ENCODE measurements at regions not wholly inside any gene's neighbourhood (a gene's known extent, or its start where the extent isn't known, plus 50 kb on each side); places are given as distances from the start of the nearest gene placed in this dataset.

DNA sequence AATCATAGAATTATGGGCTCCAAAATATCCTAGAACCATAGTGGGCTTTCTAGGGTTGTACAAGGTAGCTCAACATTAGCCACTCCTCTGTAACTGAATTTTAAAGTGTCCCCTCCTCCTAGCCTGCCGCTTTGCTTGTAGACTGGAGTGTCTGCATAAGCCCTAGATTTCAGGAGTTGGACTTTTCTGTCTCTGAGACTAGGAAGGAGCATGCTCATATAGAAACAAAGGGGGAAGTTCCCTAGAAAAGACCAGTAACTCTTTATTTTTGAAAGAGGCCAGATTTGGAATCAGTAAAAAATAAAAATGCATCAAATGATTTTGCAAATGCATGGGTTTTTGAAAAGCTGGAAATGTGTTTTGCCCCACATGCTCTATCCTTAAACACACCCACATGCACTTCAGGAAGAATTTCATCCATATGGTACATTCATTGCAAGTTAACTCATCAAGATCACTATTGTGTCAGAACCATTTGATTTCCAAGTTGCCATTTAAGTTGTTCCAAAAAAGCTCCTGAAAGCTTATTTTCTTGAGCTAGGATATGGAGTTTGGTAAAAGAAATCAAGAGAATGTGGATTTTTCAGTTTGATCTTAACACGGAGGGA is 121.0 kb upstream of the NR3C1 start:
- CTCF ChIA-PET, result no interaction called here
- H3K4me1 Mint-ChIP-seq, result no peaks in the 10 kb centered on the region

DNA sequence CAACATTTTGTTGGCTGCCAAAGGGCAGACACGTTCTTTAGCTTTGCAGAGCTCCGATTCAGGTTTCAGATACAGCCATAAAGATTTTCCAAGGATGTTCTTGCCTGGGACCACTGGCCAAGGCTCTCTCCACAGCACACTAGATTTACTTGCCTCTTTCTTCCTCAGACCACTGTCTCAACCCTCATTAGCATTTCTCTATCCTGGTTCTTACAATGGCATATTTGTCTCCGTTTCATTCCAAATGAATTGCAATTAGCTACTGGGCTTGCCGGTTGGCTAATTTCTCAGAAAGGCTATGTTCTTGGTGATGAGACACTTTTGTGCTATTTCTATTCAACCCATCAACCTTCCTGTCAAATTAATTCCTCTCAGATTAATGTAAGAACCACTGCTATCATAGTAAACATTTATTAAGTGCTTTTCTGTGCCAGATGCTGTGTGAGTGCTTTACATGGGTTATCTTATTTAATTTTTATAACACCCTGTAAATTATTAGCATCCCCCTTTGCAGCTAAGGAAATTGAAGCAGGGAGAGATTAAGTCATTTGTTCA is 118.4 kb upstream of the NR3C1 start:
- Mint-ChIP-seq H3K4me1 (no peaks in the 10 kb centered on the region), H3K27me3 (ENCODE audit: low read depth) (no peaks in the 10 kb centered on the region), H3K4me3 (no peak overlapping the region), H3K27ac (no peak overlapping the region), H3K9me3 (peaks cover 5% of the 10 kb centered on the region; the same call in 1 of the 2 replicates), H3K36me3 (no peaks in the 10 kb centered on the region)
- ChIA-PET CTCF (no interaction called here), POLR2A (no interaction called here)
- ATAC-seq, result no peak
- no peak for DNase-seq (ENCODE audit: low spot score)
- no peak for TF ChIP-seq RELA (CRISPR knock-in tag; IDR thresholded peaks at IDR 0.05; ENCODE audit: borderline replicate concordance)
- no peak for TF ChIP-seq FOXP1 (CRISPR knock-in tag; IDR thresholded peaks at IDR 0.05; ENCODE audit: borderline replicate concordance)
- TF ChIP-seq, protein P1, sequence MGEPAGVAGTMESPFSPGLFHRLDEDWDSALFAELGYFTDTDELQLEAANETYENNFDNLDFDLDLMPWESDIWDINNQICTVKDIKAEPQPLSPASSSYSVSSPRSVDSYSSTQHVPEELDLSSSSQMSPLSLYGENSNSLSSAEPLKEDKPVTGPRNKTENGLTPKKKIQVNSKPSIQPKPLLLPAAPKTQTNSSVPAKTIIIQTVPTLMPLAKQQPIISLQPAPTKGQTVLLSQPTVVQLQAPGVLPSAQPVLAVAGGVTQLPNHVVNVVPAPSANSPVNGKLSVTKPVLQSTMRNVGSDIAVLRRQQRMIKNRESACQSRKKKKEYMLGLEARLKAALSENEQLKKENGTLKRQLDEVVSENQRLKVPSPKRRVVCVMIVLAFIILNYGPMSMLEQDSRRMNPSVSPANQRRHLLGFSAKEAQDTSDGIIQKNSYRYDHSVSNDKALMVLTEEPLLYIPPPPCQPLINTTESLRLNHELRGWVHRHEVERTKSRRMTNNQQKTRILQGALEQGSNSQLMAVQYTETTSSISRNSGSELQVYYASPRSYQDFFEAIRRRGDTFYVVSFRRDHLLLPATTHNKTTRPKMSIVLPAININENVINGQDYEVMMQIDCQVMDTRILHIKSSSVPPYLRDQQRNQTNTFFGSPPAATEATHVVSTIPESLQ (CRISPR knock-in tag; IDR thresholded peaks at IDR 0.05), result no peak
- no peak for TF ChIP-seq ZNF671 (CRISPR knock-in tag; IDR thresholded peaks at IDR 0.05)
- TF ChIP-seq PRRX2 (CRISPR knock-in tag; IDR thresholded peaks at IDR 0.05), result no peak
- no peak for TF ChIP-seq ELF4 (CRISPR knock-in tag; IDR thresholded peaks at IDR 0.05; ENCODE audit: low read depth)
- TF ChIP-seq, protein P2, sequence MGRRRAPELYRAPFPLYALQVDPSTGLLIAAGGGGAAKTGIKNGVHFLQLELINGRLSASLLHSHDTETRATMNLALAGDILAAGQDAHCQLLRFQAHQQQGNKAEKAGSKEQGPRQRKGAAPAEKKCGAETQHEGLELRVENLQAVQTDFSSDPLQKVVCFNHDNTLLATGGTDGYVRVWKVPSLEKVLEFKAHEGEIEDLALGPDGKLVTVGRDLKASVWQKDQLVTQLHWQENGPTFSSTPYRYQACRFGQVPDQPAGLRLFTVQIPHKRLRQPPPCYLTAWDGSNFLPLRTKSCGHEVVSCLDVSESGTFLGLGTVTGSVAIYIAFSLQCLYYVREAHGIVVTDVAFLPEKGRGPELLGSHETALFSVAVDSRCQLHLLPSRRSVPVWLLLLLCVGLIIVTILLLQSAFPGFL (CRISPR knock-in tag; IDR thresholded peaks at IDR 0.05; ENCODE audit: borderline replicate concordance), result no peak
- no peak for TF ChIP-seq SP1 (CRISPR knock-in tag; conservative IDR thresholded peaks at IDR 0.05)
- no peak for TF ChIP-seq CBFB (CRISPR knock-in tag; IDR thresholded peaks at IDR 0.05; ENCODE audit: low read depth)
- no peak for TF ChIP-seq IRF2 (CRISPR knock-in tag; IDR thresholded peaks at IDR 0.05; ENCODE audit: borderline replicate concordance, low read depth)
- TF ChIP-seq, protein P3, sequence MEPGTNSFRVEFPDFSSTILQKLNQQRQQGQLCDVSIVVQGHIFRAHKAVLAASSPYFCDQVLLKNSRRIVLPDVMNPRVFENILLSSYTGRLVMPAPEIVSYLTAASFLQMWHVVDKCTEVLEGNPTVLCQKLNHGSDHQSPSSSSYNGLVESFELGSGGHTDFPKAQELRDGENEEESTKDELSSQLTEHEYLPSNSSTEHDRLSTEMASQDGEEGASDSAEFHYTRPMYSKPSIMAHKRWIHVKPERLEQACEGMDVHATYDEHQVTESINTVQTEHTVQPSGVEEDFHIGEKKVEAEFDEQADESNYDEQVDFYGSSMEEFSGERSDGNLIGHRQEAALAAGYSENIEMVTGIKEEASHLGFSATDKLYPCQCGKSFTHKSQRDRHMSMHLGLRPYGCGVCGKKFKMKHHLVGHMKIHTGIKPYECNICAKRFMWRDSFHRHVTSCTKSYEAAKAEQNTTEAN (CRISPR knock-in tag; IDR thresholded peaks at IDR 0.05), result no peak
- TF ChIP-seq SMAD3 (CRISPR knock-in tag; IDR thresholded peaks at IDR 0.05; ENCODE audit: borderline replicate concordance), result no peak

More for the DNA sequence above, 121.0 kb upstream of the NR3C1 start:
- Mint-ChIP-seq H3K36me3 (no peaks in the 10 kb centered on the region), H3K9me3 (no peaks in the 10 kb centered on the region), H3K27ac (no peak overlapping the region), H3K27me3 (ENCODE audit: low read depth) (no peaks in the 10 kb centered on the region), H3K4me3 (no peak overlapping the region)
- ATAC-seq (no peak), DNase-seq (ENCODE audit: low spot score) (no peak)
- POLR2A ChIA-PET, result no interaction called here
- TF ChIP-seq IRF2 (CRISPR knock-in tag; IDR thresholded peaks at IDR 0.05; ENCODE audit: borderline replicate concordance, low read depth) (no peak), ZNF219 (CRISPR knock-in tag; IDR thresholded peaks at IDR 0.05; ENCODE audit: borderline replicate concordance) (no peak), JAZF1 (CRISPR knock-in tag; IDR thresholded peaks at IDR 0.05) (no peak), GTF2I (CRISPR knock-in tag; conservative IDR thresholded peaks at IDR 0.05) (no peak), ZNF671 (CRISPR knock-in tag; IDR thresholded peaks at IDR 0.05) (no peak), MYBL2 (CRISPR knock-in tag; IDR thresholded peaks at IDR 0.05) (no peak), ETV6 (CRISPR knock-in tag; IDR thresholded peaks at IDR 0.05) (no peak), ZNF416 (CRISPR knock-in tag; IDR thresholded peaks at IDR 0.05) (no peak), ZNF138 (CRISPR knock-in tag; conservative IDR thresholded peaks at IDR 0.05) (no peak), SP1 (CRISPR knock-in tag; conservative IDR thresholded peaks at IDR 0.05) (no peak), ATF1 (CRISPR knock-in tag; IDR thresholded peaks at IDR 0.05) (no peak), SMAD3 (CRISPR knock-in tag; IDR thresholded peaks at IDR 0.05; ENCODE audit: borderline replicate concordance) (no peak), FOXK1 (CRISPR knock-in tag; IDR thresholded peaks at IDR 0.05) (no peak), ZNF232 (CRISPR knock-in tag; IDR thresholded peaks at IDR 0.05) (no peak)
- TF ChIP-seq, protein P4, sequence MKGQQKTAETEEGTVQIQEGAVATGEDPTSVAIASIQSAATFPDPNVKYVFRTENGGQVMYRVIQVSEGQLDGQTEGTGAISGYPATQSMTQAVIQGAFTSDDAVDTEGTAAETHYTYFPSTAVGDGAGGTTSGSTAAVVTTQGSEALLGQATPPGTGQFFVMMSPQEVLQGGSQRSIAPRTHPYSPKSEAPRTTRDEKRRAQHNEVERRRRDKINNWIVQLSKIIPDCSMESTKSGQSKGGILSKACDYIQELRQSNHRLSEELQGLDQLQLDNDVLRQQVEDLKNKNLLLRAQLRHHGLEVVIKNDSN (CRISPR knock-in tag; IDR thresholded peaks at IDR 0.05), result no peak
- TF ChIP-seq, protein P5, sequence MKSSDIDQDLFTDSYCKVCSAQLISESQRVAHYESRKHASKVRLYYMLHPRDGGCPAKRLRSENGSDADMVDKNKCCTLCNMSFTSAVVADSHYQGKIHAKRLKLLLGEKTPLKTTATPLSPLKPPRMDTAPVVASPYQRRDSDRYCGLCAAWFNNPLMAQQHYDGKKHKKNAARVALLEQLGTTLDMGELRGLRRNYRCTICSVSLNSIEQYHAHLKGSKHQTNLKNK (CRISPR knock-in tag; IDR thresholded peaks at IDR 0.05), result no peak
- TF ChIP-seq, protein P6, sequence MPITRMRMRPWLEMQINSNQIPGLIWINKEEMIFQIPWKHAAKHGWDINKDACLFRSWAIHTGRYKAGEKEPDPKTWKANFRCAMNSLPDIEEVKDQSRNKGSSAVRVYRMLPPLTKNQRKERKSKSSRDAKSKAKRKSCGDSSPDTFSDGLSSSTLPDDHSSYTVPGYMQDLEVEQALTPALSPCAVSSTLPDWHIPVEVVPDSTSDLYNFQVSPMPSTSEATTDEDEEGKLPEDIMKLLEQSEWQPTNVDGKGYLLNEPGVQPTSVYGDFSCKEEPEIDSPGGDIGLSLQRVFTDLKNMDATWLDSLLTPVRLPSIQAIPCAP (CRISPR knock-in tag; IDR thresholded peaks at IDR 0.05), result no peak
- TF ChIP-seq, protein P7, sequence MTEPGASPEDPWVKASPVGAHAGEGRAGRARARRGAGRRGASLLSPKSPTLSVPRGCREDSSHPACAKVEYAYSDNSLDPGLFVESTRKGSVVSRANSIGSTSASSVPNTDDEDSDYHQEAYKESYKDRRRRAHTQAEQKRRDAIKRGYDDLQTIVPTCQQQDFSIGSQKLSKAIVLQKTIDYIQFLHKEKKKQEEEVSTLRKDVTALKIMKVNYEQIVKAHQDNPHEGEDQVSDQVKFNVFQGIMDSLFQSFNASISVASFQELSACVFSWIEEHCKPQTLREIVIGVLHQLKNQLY (CRISPR knock-in tag; IDR thresholded peaks at IDR 0.05), result no peak
- TF ChIP-seq, protein P8, sequence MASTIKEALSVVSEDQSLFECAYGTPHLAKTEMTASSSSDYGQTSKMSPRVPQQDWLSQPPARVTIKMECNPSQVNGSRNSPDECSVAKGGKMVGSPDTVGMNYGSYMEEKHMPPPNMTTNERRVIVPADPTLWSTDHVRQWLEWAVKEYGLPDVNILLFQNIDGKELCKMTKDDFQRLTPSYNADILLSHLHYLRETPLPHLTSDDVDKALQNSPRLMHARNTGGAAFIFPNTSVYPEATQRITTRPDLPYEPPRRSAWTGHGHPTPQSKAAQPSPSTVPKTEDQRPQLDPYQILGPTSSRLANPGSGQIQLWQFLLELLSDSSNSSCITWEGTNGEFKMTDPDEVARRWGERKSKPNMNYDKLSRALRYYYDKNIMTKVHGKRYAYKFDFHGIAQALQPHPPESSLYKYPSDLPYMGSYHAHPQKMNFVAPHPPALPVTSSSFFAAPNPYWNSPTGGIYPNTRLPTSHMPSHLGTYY (CRISPR knock-in tag; IDR thresholded peaks at IDR 0.05), result no peak
- TF ChIP-seq, protein P9, sequence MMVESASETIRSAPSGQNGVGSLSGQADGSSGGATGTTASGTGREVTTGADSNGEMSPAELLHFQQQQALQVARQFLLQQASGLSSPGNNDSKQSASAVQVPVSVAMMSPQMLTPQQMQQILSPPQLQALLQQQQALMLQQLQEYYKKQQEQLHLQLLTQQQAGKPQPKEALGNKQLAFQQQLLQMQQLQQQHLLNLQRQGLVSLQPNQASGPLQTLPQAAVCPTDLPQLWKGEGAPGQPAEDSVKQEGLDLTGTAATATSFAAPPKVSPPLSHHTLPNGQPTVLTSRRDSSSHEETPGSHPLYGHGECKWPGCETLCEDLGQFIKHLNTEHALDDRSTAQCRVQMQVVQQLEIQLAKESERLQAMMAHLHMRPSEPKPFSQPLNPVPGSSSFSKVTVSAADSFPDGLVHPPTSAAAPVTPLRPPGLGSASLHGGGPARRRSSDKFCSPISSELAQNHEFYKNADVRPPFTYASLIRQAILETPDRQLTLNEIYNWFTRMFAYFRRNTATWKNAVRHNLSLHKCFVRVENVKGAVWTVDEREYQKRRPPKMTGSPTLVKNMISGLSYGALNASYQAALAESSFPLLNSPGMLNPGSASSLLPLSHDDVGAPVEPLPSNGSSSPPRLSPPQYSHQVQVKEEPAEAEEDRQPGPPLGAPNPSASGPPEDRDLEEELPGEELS (CRISPR knock-in tag; IDR thresholded peaks at IDR 0.05), result no peak
